ENCODE measurements at regions not wholly inside any gene's neighbourhood (a gene's known extent, or its start where the extent isn't known, plus 50 kb on each side); places are given as distances from the start of the nearest gene placed in this dataset.
"Not testable (repeated sequence)": the region's sequence is repeated elsewhere in the genome, so short reads cannot be mapped to it uniquely, and the experiment has no call there.

GRCh38 chr9:3658964-3659363, 133.2 kb upstream of the RFX3 start:
- DNase-seq, result no peak

DNA sequence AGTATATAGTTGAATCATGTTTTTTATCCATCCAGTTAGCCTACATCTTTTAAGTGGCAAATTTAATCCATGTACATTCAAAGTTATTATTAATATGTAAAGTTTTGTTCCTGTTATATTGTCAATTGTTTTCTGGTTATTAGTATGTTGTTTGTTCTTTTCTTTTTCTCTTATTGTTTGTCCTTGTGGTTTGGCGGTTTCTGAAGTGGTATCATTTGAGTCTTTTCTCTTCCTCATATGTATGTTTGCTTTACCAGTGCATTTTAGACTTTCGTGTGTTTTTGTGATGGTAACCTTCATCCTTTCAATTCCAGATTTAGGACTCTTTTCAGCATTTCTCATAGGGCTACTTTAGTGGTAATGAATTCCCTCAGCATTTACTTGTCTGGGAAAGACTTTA, 130.4 kb upstream of the RFX3 start:
- DNase-seq, result no peak

DNA sequence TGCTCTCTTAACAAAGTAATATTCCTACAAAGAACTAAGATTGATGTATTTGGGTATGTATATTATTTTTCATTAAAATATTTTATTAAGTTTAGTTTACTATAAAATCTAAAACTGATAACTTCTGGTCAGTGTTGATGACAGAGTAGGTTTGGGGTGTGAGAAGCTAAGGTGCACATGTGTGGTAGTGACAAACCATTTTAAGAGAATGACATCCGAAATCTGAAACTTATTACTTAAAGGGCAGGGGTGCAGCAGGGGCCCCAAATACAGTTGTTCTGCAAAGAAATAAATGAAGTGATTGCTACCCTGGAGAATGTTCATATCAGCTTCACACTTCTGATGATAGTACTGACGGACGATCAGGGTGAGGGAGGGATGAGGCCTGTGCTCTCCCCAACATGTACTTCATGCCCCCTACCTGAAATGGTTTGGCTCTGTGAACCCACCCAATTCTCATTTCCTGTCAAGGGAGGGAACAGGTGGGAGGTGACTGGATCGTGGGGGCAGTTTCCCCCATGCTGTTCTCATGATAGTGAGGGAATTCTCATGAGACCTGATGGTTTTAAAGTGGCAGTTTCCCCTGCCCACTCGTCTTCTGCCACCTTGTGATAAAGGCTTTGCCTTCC, 125.3 kb upstream of the RFX3 start:
- DNase-seq, result no peak

- no peak for DNase-seq
These were observed 123.0 kb upstream of the RFX3 start for GRCh38 chr9:3648722-3649246.

GRCh38 chr9:3648266-3648665, 122.5 kb upstream of the RFX3 start:
- DNase-seq, result no peak

- no peak for DNase-seq
These were observed 121.9 kb upstream of the RFX3 start for GRCh38 chr9:3647652-3648051.

GRCh38 chr9:3646226-3646625, 120.4 kb upstream of the RFX3 start:
- DNase-seq, result no peak

DNA sequence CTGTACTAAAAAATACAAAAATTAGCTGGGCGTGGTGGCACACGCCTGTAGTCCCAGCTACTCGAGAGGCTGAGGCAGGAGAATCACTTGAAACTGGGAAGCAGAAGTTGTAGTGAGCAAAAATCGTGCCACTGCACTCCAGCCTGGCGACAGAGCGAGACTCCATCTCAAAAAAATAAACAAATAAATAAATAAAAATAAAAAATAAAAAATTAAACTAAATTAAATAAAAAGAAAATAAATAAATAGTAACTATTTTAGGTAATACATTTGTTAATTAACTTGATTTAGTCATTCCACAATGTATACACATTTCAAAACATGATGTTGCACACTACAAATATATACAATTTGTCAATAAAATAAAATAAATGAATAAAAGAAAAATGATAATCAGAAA, 116.3 kb upstream of the RFX3 start:
- DNase-seq, result not testable (repeated sequence)

GRCh38 chr9:3629495-3629894, 103.7 kb upstream of the RFX3 start:
- DNase-seq, result no peak

GRCh38 chr9:3628239-3628638, 102.4 kb upstream of the RFX3 start:
- no peak for DNase-seq

- no peak for DNase-seq
These were observed 82.2 kb upstream of the RFX3 start for GRCh38 chr9:3608011-3608410.

DNA sequence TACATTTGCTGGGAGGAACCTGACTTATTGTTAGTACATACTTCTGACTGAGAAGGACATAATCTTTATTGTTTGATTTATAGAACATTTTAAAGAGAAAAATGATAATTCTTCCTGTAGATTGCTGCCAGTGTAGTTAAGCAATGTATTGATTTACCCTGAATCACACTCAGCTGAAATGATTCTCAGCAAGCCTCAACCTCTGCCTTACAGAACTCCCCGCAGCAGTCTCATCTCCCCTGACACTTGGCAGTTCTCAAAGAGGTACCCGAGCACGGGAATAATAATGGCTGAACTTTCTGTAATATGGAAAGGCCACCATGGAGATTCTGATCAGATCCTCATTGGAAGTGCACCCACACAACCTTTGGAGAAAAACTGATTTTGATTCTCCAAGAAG, 74.9 kb upstream of the RFX3 start:
- no peak for DNase-seq

- DNase-seq, result no peak
These were observed 72.0 kb upstream of the RFX3 start for GRCh38 chr9:3597792-3598191.

DNA sequence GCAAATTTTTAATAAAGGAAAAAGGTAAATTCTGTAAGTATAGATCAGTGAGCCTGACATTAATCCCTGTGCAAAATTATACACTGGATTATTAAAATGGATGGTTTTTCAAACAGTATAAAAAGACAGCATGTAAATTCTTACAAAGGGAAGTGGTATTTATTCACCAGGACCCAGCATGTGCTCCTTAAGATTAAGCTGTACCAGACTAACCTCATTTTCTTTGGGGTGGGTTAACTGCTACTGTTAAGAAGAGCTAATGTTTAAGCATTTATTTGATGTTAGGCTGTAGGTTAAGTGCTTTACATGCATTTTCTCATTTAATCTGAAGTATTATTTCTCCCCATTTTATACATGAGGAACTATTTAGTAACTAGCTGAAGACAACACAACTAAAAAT, 60.3 kb upstream of the RFX3 start:
- no peak for DNase-seq

GRCh38 chr9:3585606-3586005, 59.8 kb upstream of the RFX3 start:
- no peak for DNase-seq

DNA sequence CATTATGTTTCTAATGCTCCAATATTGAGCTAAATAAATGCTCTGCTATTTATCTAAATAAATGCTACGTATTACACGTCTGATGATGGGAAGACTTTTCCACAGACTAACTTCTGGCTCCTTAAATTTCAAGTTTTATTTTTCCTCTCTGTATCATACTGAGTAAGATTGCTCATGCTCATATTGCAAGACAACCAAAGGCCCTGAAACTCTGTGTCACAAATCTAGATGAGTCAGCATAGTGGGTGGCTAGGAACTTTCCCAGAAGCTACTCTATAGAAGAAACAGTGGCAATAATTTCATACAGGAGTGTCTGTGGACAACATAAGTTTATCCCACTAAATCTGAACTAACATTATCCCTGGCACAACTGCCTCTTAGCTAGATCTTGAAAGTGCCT, 53.0 kb upstream of the RFX3 start:
- DNase-seq, result no peak

DNA sequence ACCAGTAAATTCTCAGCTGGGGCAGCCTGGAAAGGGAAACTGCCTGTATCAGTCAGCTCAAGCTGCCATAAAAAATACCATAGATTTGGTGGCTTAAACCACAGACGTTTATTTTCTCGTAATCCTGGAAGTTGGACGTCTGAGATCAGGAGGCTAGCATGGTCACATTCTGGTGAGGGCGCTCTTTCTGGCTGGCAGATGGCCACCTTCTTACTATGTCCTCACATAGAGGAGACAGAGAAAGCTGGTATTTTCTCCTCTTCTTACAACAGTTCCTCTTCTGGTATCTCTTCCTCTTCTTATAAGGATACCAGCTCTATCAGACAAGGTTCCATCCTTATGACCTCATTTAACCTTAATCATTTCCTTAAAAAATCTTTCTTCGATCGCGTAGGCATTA, 50.5 kb upstream of the RFX3 start:
- DNase-seq, result no peak

- no peak for DNase-seq
These were observed 50.0 kb upstream of the RFX3 start for GRCh38 chr9:3575821-3576220.

Data from stimulated activated CD4-positive, alpha-beta T cell treated with anti-CD3 and anti-CD28 coated beads, Interleukin-4, amount 100 ng/mL, for 4 hours (primary cell).